GM18499 (cell line): ENCODE measurements at regions not wholly inside any gene's neighbourhood (a gene's known extent, or its start where the extent isn't known, plus 50 kb on each side); places are given as distances from the start of the nearest gene placed in this dataset.

Source experiments
- ATAC-seq: cut with Tn5 transposase; IDR thresholded peaks from one replicate; pipeline ENCODE4 v1.9.1; 2021; ENCODE audit warnings: moderate number of reproducible peaks; ENCODE audit not compliant: insufficient read depth, unreplicated experiment

GRCh38 chr15:38164061-38164460, 88.6 kb upstream of the SPRED1 start:
- ATAC-seq = no peak

GRCh38 chr15:38164507-38164906, 88.1 kb upstream of the SPRED1 start:
- ATAC-seq = no peak

GRCh38 chr15:38168467-38169070, 84.1 kb upstream of the SPRED1 start:
- ATAC-seq = no peak

GRCh38 chr15:38171973-38172372, 80.7 kb upstream of the SPRED1 start:
- ATAC-seq = no peak

- ATAC-seq = no peak
Measured at GRCh38 chr15:38174691-38175090, 77.9 kb upstream of the SPRED1 start.

GRCh38 chr15:38176155-38176554, 76.5 kb upstream of the SPRED1 start:
- ATAC-seq = peak; percentile 98

GRCh38 chr15:38176691-38177090, 75.9 kb upstream of the SPRED1 start:
- ATAC-seq = no peak

- ATAC-seq = no peak
Measured at GRCh38 chr15:38182900-38183299, 69.7 kb upstream of the SPRED1 start.

- ATAC-seq = no peak
Measured at GRCh38 chr15:38186507-38186906, 66.1 kb upstream of the SPRED1 start.

- ATAC-seq = no peak
Measured at GRCh38 chr15:38187630-38188313, 64.9 kb upstream of the SPRED1 start.

GRCh38 chr15:38189671-38190295, 62.9 kb upstream of the SPRED1 start:
- no peak for ATAC-seq

- ATAC-seq = no peak
Measured at GRCh38 chr15:38190501-38190900, 62.1 kb upstream of the SPRED1 start.

- ATAC-seq = no peak
Measured at GRCh38 chr15:38192496-38192895, 60.1 kb upstream of the SPRED1 start.

GRCh38 chr15:38193496-38193895, 59.1 kb upstream of the SPRED1 start:
- ATAC-seq = no peak

- no peak for ATAC-seq
Measured at GRCh38 chr15:38195191-38195901, 57.3 kb upstream of the SPRED1 start.

GRCh38 chr15:38196076-38196475, 56.6 kb upstream of the SPRED1 start:
- ATAC-seq = no peak

GRCh38 chr15:38197553-38197952, 55.1 kb upstream of the SPRED1 start:
- no peak for ATAC-seq

GRCh38 chr15:38201714-38202113, 50.9 kb upstream of the SPRED1 start:
- ATAC-seq = no peak

GRCh38 chr15:38202361-38202760, 50.3 kb upstream of the SPRED1 start:
- no peak for ATAC-seq
